ENCODE measurements at regions not wholly inside any gene's neighbourhood (a gene's known extent, or its start where the extent isn't known, plus 50 kb on each side); places are given as distances from the start of the nearest gene placed in this dataset.
"Not testable (repeated sequence)": the region's sequence is repeated elsewhere in the genome, so short reads cannot be mapped to it uniquely, and the experiment has no call there.

- not testable (repeated sequence) for DNase-seq
These were observed 126.6 kb upstream of the VPREB1 start for GRCh38 chr22:22117864-22118544.

- not testable (repeated sequence) for DNase-seq
These were observed 127.4 kb upstream of the VPREB1 start for GRCh38 chr22:22116997-22117770.

GRCh38 chr22:22113701-22114100, 130.9 kb upstream of the VPREB1 start:
- DNase-seq: no peak

- no peak for DNase-seq
These were observed 130.1 kb upstream of the TOP3B start for GRCh38 chr22:22112533-22113294.

GRCh38 chr22:22111983-22112382, 129.4 kb upstream of the TOP3B start:
- no peak for DNase-seq

- peak; percentile 3 for DNase-seq
These were observed 128.7 kb upstream of the TOP3B start for GRCh38 chr22:22111267-22111751.

GRCh38 chr22:22110548-22111266, 128.1 kb upstream of the TOP3B start:
- DNase-seq: peak; percentile 28

GRCh38 chr22:22109693-22110466, 127.3 kb upstream of the TOP3B start:
- DNase-seq: no peak

- no peak for DNase-seq
These were observed 124.3 kb upstream of the TOP3B start for GRCh38 chr22:22106855-22107254.

- DNase-seq: no peak
These were observed 122.8 kb upstream of the TOP3B start for GRCh38 chr22:22105364-22105763.

- no peak for DNase-seq
These were observed 120.7 kb upstream of the TOP3B start for GRCh38 chr22:22103078-22103875.

- no peak for DNase-seq
These were observed 117.5 kb upstream of the TOP3B start for GRCh38 chr22:22099833-22100812.

GRCh38 chr22:22099194-22099486, 116.6 kb upstream of the TOP3B start:
- DNase-seq: no peak

- DNase-seq: no peak
These were observed 116.0 kb upstream of the TOP3B start for GRCh38 chr22:22098457-22099193.

GRCh38 chr22:22097727-22098228, 115.2 kb upstream of the TOP3B start:
- no peak for DNase-seq

- no peak for DNase-seq
These were observed 112.3 kb upstream of the TOP3B start for GRCh38 chr22:22094921-22095320.

GRCh38 chr22:22094514-22094913, 111.9 kb upstream of the TOP3B start:
- DNase-seq: no peak

- no peak for DNase-seq
These were observed 111.2 kb upstream of the TOP3B start for GRCh38 chr22:22093743-22094142.

- no peak for DNase-seq
These were observed 110.4 kb upstream of the TOP3B start for GRCh38 chr22:22092974-22093373.
